Stomach smooth muscle (tissue), 2 donors: ENCODE measurements at regions not wholly inside any gene's neighbourhood (a gene's known extent, or its start where the extent isn't known, plus 50 kb on each side); places are given as distances from the start of the nearest gene placed in this dataset.

Experiments used
- H3K27ac ChIP-seq: one replicate; pipeline ENCODE4 v1.7.0; 2013; ENCODE audit warnings: mild to moderate bottlenecking, low read length, inconsistent platforms
- H3K27me3 ChIP-seq, 2 donors: one replicate each; pipeline ENCODE4 v1.7.0; 2013; ENCODE audit warnings: low read length in 2 of 2; ENCODE audit not compliant: insufficient read depth in 2 of 2, control insufficient read depth in 1 of 2
- H3K36me3 ChIP-seq, 2 donors: one replicate each; pipeline ENCODE4 v1.7.0; 2013; ENCODE audit warnings: low read length in 2 of 2; ENCODE audit not compliant: control insufficient read depth in 2 of 2, insufficient read depth in 2 of 2
- H3K4me1 ChIP-seq: one replicate; pipeline ENCODE4 v1.7.0; 2013; ENCODE audit warnings: low read length; ENCODE audit not compliant: control insufficient read depth, insufficient read depth
- H3K4me3 ChIP-seq, 2 donors: one replicate each; pipeline ENCODE4 v1.7.0; 2013; ENCODE audit warnings: low read length in 2 of 2
- H3K9ac ChIP-seq, 2 donors: one replicate each; pipeline ENCODE4 v1.7.0; 2013; ENCODE audit warnings: low read length in 2 of 2, mild to moderate bottlenecking in 1 of 2
- H3K9me3 ChIP-seq, 2 donors: one replicate each; pipeline ENCODE4 v1.7.0; 2013; ENCODE audit warnings: low read length in 2 of 2; ENCODE audit not compliant: control insufficient read depth in 2 of 2
- donor health status: healthy.
- donor health status: Pancreatic carcinoma.

GRCh38 chr14:27078191-27078590, 480.4 kb upstream of the NOVA1 start:
- H3K9me3 ChIP-seq = no peaks in the 10 kb centered on the region
- no peak overlapping the region for H3K9ac ChIP-seq
- no peaks in the 10 kb centered on the region for H3K4me1 ChIP-seq
- no peak overlapping the region for H3K4me3 ChIP-seq
- H3K27ac ChIP-seq = no peak overlapping the region
- H3K27me3 ChIP-seq = no peaks in the 10 kb centered on the region
- H3K36me3 ChIP-seq = no peaks in the 10 kb centered on the region

GRCh38 chr14:27079716-27080115, 481.9 kb upstream of the NOVA1 start:
- H3K9me3 ChIP-seq = no peaks in the 10 kb centered on the region
- H3K27me3 ChIP-seq = no peaks in the 10 kb centered on the region
- no peak overlapping the region for H3K4me3 ChIP-seq
- H3K27ac ChIP-seq = no peak overlapping the region
- no peaks in the 10 kb centered on the region for H3K4me1 ChIP-seq
- H3K9ac ChIP-seq = no peak overlapping the region
- no peaks in the 10 kb centered on the region for H3K36me3 ChIP-seq

GRCh38 chr14:27085500-27085899, 487.7 kb upstream of the NOVA1 start:
- no peak overlapping the region for H3K27ac ChIP-seq
- no peaks in the 10 kb centered on the region for H3K36me3 ChIP-seq
- H3K4me1 ChIP-seq = no peaks in the 10 kb centered on the region
- H3K4me3 ChIP-seq = no peak overlapping the region
- no peak overlapping the region for H3K9ac ChIP-seq
- no peaks in the 10 kb centered on the region for H3K9me3 ChIP-seq
- H3K27me3 ChIP-seq = no peaks in the 10 kb centered on the region

- H3K36me3 ChIP-seq = no peaks in the 10 kb centered on the region
- no peaks in the 10 kb centered on the region for H3K4me1 ChIP-seq
- no peaks in the 10 kb centered on the region for H3K9me3 ChIP-seq
- H3K9ac ChIP-seq = no peak overlapping the region
- H3K27ac ChIP-seq = no peak overlapping the region
- H3K4me3 ChIP-seq = no peak overlapping the region
- no peaks in the 10 kb centered on the region for H3K27me3 ChIP-seq
These were observed 492.9 kb upstream of the NOVA1 start for GRCh38 chr14:27090716-27091115.

- no peak overlapping the region for H3K27ac ChIP-seq
These were observed 494.1 kb upstream of the NOVA1 start for GRCh38 chr14:27091973-27092372.

GRCh38 chr14:27096091-27096490, 498.3 kb upstream of the NOVA1 start:
- no peaks in the 10 kb centered on the region for H3K27me3 ChIP-seq
- no peak overlapping the region for H3K4me3 ChIP-seq
- H3K4me1 ChIP-seq = no peaks in the 10 kb centered on the region
- no peak overlapping the region for H3K9ac ChIP-seq
- no peaks in the 10 kb centered on the region for H3K36me3 ChIP-seq
- no peak overlapping the region for H3K27ac ChIP-seq
- H3K9me3 ChIP-seq = no peaks in the 10 kb centered on the region

More at GRCh38 chr14:27091973-27092372, 494.1 kb upstream of the NOVA1 start:
- H3K27me3 ChIP-seq = no peaks in the 10 kb centered on the region
- no peak overlapping the region for H3K9ac ChIP-seq
- H3K36me3 ChIP-seq = no peaks in the 10 kb centered on the region
- H3K4me3 ChIP-seq = no peak overlapping the region
- H3K9me3 ChIP-seq = no peaks in the 10 kb centered on the region
- H3K4me1 ChIP-seq = no peaks in the 10 kb centered on the region

GRCh38 chr14:27098451-27098850, 500.6 kb upstream of the NOVA1 start:
- Histone ChIP-seq H3K27me3 (no peaks in the 10 kb centered on the region), H3K4me1 (no peaks in the 10 kb centered on the region), H3K36me3 (no peaks in the 10 kb centered on the region), H3K4me3 (no peak overlapping the region), H3K9ac (no peak overlapping the region), H3K9me3 (no peaks in the 10 kb centered on the region), H3K27ac (no peak overlapping the region)

- H3K9ac ChIP-seq = no peak overlapping the region
- H3K4me3 ChIP-seq = no peak overlapping the region
- H3K27me3 ChIP-seq = no peaks in the 10 kb centered on the region
These were observed 516.3 kb upstream of the NOVA1 start for GRCh38 chr14:27114180-27114579.

GRCh38 chr14:27123162-27123561, 525.3 kb upstream of the NOVA1 start:
- Histone ChIP-seq H3K4me3 (no peak overlapping the region), H3K9ac (no peak overlapping the region), H3K27ac (no peak overlapping the region), H3K36me3 (no peaks in the 10 kb centered on the region), H3K9me3 (no peaks in the 10 kb centered on the region), H3K27me3 (no peaks in the 10 kb centered on the region), H3K4me1 (no peaks in the 10 kb centered on the region)

More at GRCh38 chr14:27114180-27114579, 516.3 kb upstream of the NOVA1 start:
- Histone ChIP-seq H3K4me1 (no peaks in the 10 kb centered on the region), H3K27ac (no peak overlapping the region), H3K9me3 (no peaks in the 10 kb centered on the region), H3K36me3 (no peaks in the 10 kb centered on the region)

- no peaks in the 10 kb centered on the region for H3K9me3 ChIP-seq
- H3K9ac ChIP-seq = no peak overlapping the region
- H3K4me1 ChIP-seq = no peaks in the 10 kb centered on the region
- no peaks in the 10 kb centered on the region for H3K36me3 ChIP-seq
- no peaks in the 10 kb centered on the region for H3K27me3 ChIP-seq
- no peak overlapping the region for H3K4me3 ChIP-seq
- H3K27ac ChIP-seq = no peak overlapping the region
These were observed 530.0 kb upstream of the NOVA1 start for GRCh38 chr14:27127838-27128237.

- Histone ChIP-seq H3K4me3 (no peak overlapping the region), H3K27ac (no peak overlapping the region), H3K9ac (no peak overlapping the region), H3K9me3 (no peaks in the 10 kb centered on the region), H3K27me3 (no peaks in the 10 kb centered on the region), H3K36me3 (no peaks in the 10 kb centered on the region), H3K4me1 (no peaks in the 10 kb centered on the region)
These were observed 536.4 kb upstream of the NOVA1 start for GRCh38 chr14:27134200-27134599.
